Stimulated activated CD8-positive, alpha-beta memory T cell treated with anti-CD3 and anti-CD28 coated beads, Interleukin-12 subunit alpha, Interleukin-12 subunit beta, amount 100 ng/mL, for 4 hours (primary cell): ENCODE measurements at regions not wholly inside any gene's neighbourhood (a gene's known extent, or its start where the extent isn't known, plus 50 kb on each side); places are given as distances from the start of the nearest gene placed in this dataset.

Experiments
- DNase-seq: peaks from one replicate; pipeline ENCODE4 v3.0.0-alpha.2; 2020; ENCODE audit warnings: low read depth

GRCh38 chr6:1257778-1258177 is 54.1 kb upstream of the FOXQ1 start:
- DNase-seq, result no peak

- no peak for DNase-seq
These were observed 55.4 kb upstream of the FOXQ1 start for GRCh38 chr6:1256435-1257008.

GRCh38 chr6:1255636-1256365 is 56.1 kb upstream of the FOXQ1 start:
- no peak for DNase-seq

- no peak for DNase-seq
These were observed 57.6 kb upstream of the FOXQ1 start for GRCh38 chr6:1254326-1254725.

- DNase-seq, result no peak
These were observed 58.1 kb upstream of the FOXQ1 start for GRCh38 chr6:1253816-1254215.

GRCh38 chr6:1251198-1252155 is 60.4 kb upstream of the FOXQ1 start:
- no peak for DNase-seq

- DNase-seq, result no peak
These were observed 61.3 kb upstream of the FOXQ1 start for GRCh38 chr6:1250489-1251197.

GRCh38 chr6:1247894-1248293 is 64.0 kb upstream of the FOXQ1 start:
- DNase-seq, result no peak

- DNase-seq, result no peak
These were observed 64.8 kb upstream of the FOXQ1 start for GRCh38 chr6:1247056-1247455.

GRCh38 chr6:1244941-1245340 is 67.0 kb upstream of the FOXQ1 start:
- DNase-seq, result no peak

GRCh38 chr6:1244278-1244677 is 67.6 kb upstream of the FOXQ1 start:
- DNase-seq, result no peak

GRCh38 chr6:1242446-1242845 is 69.5 kb upstream of the FOXQ1 start:
- no peak for DNase-seq

- no peak for DNase-seq
These were observed 69.9 kb upstream of the FOXQ1 start for GRCh38 chr6:1242021-1242420.

GRCh38 chr6:1240766-1241318 is 71.1 kb upstream of the FOXQ1 start:
- DNase-seq, result no peak

- no peak for DNase-seq
These were observed 72.1 kb upstream of the FOXQ1 start for GRCh38 chr6:1239805-1240204.

GRCh38 chr6:1238040-1238439 is 73.9 kb upstream of the FOXQ1 start:
- no peak for DNase-seq

- no peak for DNase-seq
These were observed 74.3 kb upstream of the FOXQ1 start for GRCh38 chr6:1237636-1238035.

GRCh38 chr6:1235825-1236224 is 76.1 kb upstream of the FOXQ1 start:
- no peak for DNase-seq

GRCh38 chr6:1233924-1234323 is 78.0 kb upstream of the FOXQ1 start:
- DNase-seq, result no peak

GRCh38 chr6:1232578-1232977 is 79.3 kb upstream of the FOXQ1 start:
- no peak for DNase-seq

- no peak for DNase-seq
These were observed 80.0 kb upstream of the FOXQ1 start for GRCh38 chr6:1231941-1232340.
